ENCODE measurements at regions not wholly inside any gene's neighbourhood (a gene's known extent, or its start where the extent isn't known, plus 50 kb on each side); places are given as distances from the start of the nearest gene placed in this dataset.

DNA sequence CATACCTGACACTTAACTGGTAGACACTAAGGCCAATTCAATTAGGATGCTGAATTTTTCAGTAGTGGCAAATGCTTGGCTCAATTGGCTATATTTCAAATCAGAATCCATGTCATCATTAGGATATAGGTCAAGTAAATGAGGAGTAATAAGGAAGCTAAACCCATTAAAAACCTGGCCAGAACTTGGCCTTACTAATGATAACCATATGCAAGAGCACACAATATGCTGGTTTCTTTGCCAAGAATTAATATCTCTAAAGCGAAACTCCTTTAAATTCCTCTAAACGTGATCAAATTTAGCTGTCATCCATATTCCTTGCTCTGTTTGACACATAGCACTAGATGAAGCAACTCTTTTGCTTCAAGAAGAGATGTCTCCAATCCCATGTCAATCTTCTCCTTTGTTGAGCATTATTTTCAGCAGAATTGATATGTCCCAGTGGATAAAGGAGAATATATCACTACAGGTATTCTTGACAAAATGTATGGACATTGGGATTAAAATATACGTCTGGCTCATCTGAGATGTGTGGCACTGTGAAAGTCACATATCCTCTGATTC, 206.1 kb upstream of the ANKRD50 start:
- ATAC-seq (no peak), DNase-seq (ENCODE audit: low read depth, low spot score) (no peak), FAIRE-seq (no peak)
- Histone ChIP-seq H3K36me3 (ENCODE audit: control insufficient read depth in 2 of 2, insufficient read depth in 2 of 2, low read length in 1 of 2) (no peaks in the 10 kb centered on the region), H4K20me1 (ENCODE audit: control insufficient read depth, insufficient read depth) (no peaks in the 10 kb centered on the region), H3K4me1 (ENCODE audit: control insufficient read depth, insufficient read depth, low read length) (no peaks in the 10 kb centered on the region), H3K79me2 (ENCODE audit: control insufficient read depth, insufficient read depth, low read length) (no peaks in the 10 kb centered on the region), H3K27me3 (replicated peaks in 1 of 2; ENCODE audit: control insufficient read depth in 2 of 2, insufficient read depth in 2 of 2, low read length in 1 of 2) (no peaks in the 10 kb centered on the region), H3K4me3 (no peak overlapping the region), H3K9ac (ENCODE audit: control insufficient read depth, insufficient read depth, low read length) (no peak overlapping the region), H3K9me3 (replicated peaks; ENCODE audit: control insufficient read depth, insufficient read depth, low read length) (no peaks in the 10 kb centered on the region; the same call in 2 of the 3 replicates), H2AFZ (ENCODE audit: control insufficient read depth, low read depth, low read length) (no peak overlapping the region), H3K4me2 (ENCODE audit: control insufficient read depth, insufficient read depth) (no peak overlapping the region), H3K27ac (ENCODE audit: control insufficient read depth, insufficient read depth) (no peak overlapping the region)
- no TSS peak for BruUV-seq (replicated peaks)
- in situ Hi-C loops (cut with MboI) (no loop called here), intact Hi-C loops (cut with micrococcal nuclease; ENCODE audit: unreplicated experiment) (no loop called here)
- POLR2A ChIA-PET: no interaction called here
- TF ChIP-seq DPF2 (IDR thresholded peaks at IDR 0.05): no peak
- no peak for TF ChIP-seq FOXM1 (IDR thresholded peaks at IDR 0.05; ENCODE audit: low read depth, low read length)
- no peak for TF ChIP-seq ZSCAN29 (IDR thresholded peaks at IDR 0.05)
- TF ChIP-seq, protein P1, sequence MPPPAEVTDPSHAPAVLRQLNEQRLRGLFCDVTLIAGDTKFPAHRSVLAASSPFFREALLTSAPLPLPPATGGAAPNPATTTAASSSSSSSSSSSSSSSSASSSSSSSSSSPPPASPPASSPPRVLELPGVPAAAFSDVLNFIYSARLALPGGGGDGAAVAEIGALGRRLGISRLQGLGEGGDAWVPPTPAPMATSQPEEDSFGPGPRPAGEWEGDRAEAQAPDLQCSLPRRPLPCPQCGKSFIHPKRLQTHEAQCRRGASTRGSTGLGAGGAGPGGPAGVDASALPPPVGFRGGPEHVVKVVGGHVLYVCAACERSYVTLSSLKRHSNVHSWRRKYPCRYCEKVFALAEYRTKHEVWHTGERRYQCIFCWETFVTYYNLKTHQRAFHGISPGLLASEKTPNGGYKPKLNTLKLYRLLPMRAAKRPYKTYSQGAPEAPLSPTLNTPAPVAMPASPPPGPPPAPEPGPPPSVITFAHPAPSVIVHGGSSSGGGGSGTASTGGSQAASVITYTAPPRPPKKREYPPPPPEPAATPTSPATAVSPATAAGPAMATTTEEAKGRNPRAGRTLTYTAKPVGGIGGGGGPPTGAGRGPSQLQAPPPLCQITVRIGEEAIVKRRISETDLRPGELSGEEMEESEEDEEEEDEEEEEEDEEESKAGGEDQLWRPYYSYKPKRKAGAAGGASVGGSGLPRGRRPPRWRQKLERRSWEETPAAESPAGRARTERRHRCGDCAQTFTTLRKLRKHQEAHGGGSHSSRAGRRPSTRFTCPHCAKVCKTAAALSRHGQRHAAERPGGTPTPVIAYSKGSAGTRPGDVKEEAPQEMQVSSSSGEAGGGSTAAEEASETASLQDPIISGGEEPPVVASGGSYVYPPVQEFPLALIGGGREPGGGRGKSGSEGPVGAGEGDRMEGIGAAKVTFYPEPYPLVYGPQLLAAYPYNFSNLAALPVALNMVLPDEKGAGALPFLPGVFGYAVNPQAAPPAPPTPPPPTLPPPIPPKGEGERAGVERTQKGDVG (CRISPR knock-in tag; IDR thresholded peaks at IDR 0.05): no peak
- TF ChIP-seq, protein P2, sequence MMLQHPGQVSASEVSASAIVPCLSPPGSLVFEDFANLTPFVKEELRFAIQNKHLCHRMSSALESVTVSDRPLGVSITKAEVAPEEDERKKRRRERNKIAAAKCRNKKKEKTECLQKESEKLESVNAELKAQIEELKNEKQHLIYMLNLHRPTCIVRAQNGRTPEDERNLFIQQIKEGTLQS (IDR thresholded peaks at IDR 0.05; ENCODE audit: borderline replicate concordance, extremely low read depth, low read depth, low read length): no peak
- TF ChIP-seq POLR2AphosphoS2 (IDR thresholded peaks at IDR 0.05; ENCODE audit: low read depth, low read length): no peak
- TF ChIP-seq KAT2A (conservative IDR thresholded peaks at IDR 0.05; ENCODE audit: control insufficient read depth, low read depth, low read length): no peak
- no peak for TF ChIP-seq CHD1 (IDR thresholded peaks at IDR 0.05; ENCODE audit: low read depth, low read length)
- TF ChIP-seq NFIC (IDR thresholded peaks at IDR 0.05; ENCODE audit: low read depth, low read length): no peak
- TF ChIP-seq, protein P3, sequence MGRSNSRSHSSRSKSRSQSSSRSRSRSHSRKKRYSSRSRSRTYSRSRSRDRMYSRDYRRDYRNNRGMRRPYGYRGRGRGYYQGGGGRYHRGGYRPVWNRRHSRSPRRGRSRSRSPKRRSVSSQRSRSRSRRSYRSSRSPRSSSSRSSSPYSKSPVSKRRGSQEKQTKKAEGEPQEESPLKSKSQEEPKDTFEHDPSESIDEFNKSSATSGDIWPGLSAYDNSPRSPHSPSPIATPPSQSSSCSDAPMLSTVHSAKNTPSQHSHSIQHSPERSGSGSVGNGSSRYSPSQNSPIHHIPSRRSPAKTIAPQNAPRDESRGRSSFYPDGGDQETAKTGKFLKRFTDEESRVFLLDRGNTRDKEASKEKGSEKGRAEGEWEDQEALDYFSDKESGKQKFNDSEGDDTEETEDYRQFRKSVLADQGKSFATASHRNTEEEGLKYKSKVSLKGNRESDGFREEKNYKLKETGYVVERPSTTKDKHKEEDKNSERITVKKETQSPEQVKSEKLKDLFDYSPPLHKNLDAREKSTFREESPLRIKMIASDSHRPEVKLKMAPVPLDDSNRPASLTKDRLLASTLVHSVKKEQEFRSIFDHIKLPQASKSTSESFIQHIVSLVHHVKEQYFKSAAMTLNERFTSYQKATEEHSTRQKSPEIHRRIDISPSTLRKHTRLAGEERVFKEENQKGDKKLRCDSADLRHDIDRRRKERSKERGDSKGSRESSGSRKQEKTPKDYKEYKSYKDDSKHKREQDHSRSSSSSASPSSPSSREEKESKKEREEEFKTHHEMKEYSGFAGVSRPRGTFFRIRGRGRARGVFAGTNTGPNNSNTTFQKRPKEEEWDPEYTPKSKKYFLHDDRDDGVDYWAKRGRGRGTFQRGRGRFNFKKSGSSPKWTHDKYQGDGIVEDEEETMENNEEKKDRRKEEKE (IDR thresholded peaks at IDR 0.05): no peak
- TF ChIP-seq, protein P4, sequence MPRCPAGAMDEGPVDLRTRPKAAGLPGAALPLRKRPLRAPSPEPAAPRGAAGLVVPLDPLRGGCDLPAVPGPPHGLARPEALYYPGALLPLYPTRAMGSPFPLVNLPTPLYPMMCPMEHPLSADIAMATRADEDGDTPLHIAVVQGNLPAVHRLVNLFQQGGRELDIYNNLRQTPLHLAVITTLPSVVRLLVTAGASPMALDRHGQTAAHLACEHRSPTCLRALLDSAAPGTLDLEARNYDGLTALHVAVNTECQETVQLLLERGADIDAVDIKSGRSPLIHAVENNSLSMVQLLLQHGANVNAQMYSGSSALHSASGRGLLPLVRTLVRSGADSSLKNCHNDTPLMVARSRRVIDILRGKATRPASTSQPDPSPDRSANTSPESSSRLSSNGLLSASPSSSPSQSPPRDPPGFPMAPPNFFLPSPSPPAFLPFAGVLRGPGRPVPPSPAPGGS (IDR thresholded peaks at IDR 0.05; ENCODE audit: borderline replicate concordance, insufficient read depth, low read depth, low read length, poor library complexity, severe bottlenecking): no peak
- no peak for TF ChIP-seq RB1 (IDR thresholded peaks at IDR 0.05; ENCODE audit: borderline replicate concordance)
- TF ChIP-seq RCOR1 (conservative IDR thresholded peaks at IDR 0.05; ENCODE audit: low read depth, low read length): no peak
- RAD21 ChIA-PET (ENCODE audit: unreplicated experiment): no interaction called here
- SMC1A ChIA-PET (ENCODE audit: uncharacterized antibody, unreplicated experiment): no interaction called here
- 0% methylated on average over 3 of the region's 3 CpGs for WGBS (ENCODE audit: insufficient coverage, insufficient replicate concordance, low lambda C conversion rate, missing lambda C conversion rate)
- CTCF ChIA-PET: no interaction called here

Measured in GM12878 (cell line).